ENCODE measurements at regions not wholly inside any gene's neighbourhood (a gene's known extent, or its start where the extent isn't known, plus 50 kb on each side); places are given as distances from the start of the nearest gene placed in this dataset.

DNA sequence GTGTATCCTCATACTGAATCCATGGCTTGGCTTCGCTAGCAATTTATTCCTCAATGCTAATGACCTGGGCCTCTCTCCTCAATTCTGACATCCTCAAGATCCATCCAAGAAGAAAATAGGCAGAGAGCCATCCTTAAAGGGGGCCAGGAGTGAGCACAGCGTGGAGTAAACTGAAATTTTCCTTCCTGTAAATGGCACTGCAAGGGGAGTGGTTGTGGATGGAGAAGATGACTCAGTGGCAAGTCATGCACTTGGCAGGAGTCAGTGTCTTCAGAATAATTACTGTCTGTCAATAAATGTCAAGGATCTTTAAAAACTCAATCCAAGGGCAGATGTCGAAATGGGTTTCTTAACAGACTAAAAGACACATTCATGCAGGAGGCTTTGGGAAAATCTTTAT is 88.0 kb upstream of the TMEM132C start:
- no peak for FAIRE-seq

DNA sequence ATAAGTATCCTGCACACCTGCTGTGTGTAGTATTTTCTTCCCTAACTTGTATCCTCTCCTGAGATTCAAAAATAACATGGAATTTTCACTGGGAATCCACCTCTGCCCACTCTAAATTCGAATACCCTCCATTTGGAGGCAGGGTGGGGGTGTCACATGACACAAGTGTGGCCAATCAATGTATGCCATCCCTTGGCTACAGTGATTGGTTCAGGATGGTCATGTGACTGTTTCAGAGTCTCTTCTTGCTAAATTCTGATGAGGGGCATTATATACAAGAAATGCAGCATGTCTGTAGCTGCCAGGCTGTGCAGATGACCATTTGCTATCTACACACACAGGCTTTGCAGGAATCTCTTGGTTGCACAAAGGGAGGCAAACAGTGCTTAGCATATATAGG is 86.8 kb upstream of the TMEM132C start:
- FAIRE-seq, result no peak

DNA sequence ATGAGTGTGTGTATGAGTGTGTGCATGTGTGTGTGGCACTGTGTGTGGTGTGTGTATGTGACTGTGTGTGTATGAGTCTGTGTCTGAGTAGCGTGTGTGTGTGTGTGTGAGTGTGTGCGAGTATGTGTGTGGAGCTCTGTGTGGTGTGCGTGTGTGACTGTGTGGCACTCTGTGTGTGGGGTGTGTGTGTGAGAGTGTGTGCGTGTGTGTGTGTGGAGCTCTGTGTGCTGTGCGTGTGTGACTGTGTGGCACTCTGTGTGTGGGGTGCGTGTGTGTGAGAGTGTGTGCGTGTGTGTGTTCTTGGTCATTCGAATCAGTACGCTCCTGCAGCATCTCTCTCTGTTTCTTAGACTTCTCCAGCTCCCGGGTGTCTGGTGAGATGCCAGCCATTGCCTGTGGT is 76.9 kb upstream of the TMEM132C start:
- no peak for FAIRE-seq

- FAIRE-seq, result no peak
Observed at GRCh38 chr12:128190614-128191013, 76.4 kb upstream of the TMEM132C start.

GRCh38 chr12:128191380-128191779 is 75.6 kb upstream of the TMEM132C start:
- FAIRE-seq, result no peak

GRCh38 chr12:128204711-128205110 is 62.3 kb upstream of the TMEM132C start:
- no peak for FAIRE-seq

DNA sequence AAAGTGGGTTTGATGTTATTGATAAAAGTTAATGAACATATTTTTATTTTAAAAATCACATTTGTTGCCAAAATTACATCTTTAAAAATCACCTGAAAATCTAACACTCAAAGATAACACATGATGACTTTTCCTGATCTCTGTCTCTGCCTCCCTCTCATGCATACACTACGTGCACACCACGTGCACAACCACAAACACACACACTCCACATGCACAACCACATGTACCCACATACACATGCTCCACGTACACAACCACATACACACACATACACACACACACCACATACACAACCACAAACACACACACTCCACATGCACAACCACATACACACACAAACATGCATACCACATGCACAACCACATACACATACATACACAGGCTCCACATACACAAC is 61.8 kb upstream of the TMEM132C start:
- no peak for FAIRE-seq

DNA sequence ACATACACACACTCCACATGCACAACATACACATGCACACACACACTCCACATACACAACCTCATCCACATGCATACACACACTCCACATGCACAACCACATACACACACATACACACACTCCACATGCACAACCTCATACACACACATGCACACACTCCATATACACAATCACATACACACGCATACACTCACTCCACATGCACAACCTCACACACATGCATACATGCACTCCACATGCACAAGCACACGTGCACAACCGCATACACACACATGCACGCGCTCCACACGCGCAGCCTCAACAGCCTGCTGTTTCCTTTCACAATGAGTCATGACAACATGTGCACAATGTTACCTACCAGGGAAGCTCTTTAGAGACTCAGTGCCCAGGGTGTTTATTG is 61.2 kb upstream of the TMEM132C start:
- FAIRE-seq, result no peak

All from colon (tissue), 2 donors.